Islet of Langerhans (tissue), 1 donor: ENCODE measurements at regions not wholly inside any gene's neighbourhood (a gene's known extent, or its start where the extent isn't known, plus 50 kb on each side); places are given as distances from the start of the nearest gene placed in this dataset.

Experiments
- FAIRE-seq: peaks from one replicate; lab custom pipeline; 2011; peaks lifted over from hg19 to GRCh38; lab: Jason Lieb, UNC

DNA sequence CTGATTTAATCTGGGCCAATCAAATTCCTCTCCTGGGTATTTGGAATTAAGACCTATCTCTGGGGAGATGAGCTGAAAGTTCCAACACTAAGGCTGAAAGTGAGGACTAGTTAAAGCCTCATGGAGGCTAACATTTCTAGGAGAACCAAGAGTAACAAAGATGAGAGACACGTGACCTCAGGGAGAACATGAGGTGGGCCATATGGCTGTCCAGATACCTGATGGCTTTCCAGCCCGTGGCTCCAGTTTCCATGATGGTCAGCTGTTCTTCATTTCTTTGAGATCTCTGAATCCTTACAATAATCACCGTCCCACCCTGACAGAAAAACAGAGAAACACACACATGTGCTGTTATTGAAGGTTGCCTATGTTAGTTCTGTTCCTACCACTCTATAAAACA is 66.1 kb downstream of the LEPR start:
- FAIRE-seq: no peak

DNA sequence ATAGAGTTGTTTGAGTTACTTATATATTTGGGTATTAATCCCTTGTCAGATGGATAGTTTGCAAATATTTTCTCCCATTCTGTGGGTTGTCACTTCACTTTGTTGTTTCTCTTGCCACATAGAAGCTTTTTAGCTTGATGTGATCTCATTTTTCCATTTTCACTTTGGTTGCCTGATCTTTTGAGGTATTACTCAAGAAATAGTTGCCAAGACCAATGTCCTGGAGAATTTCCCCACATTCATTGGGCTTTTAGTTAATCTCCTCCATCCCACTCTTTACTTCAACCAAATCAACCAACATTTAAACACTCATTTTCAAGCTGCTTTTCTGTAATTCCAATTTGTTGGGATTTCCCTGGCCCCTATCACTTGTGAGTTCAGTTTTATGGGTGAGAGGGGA is 69.0 kb downstream of the LEPR start:
- FAIRE-seq: no peak

DNA sequence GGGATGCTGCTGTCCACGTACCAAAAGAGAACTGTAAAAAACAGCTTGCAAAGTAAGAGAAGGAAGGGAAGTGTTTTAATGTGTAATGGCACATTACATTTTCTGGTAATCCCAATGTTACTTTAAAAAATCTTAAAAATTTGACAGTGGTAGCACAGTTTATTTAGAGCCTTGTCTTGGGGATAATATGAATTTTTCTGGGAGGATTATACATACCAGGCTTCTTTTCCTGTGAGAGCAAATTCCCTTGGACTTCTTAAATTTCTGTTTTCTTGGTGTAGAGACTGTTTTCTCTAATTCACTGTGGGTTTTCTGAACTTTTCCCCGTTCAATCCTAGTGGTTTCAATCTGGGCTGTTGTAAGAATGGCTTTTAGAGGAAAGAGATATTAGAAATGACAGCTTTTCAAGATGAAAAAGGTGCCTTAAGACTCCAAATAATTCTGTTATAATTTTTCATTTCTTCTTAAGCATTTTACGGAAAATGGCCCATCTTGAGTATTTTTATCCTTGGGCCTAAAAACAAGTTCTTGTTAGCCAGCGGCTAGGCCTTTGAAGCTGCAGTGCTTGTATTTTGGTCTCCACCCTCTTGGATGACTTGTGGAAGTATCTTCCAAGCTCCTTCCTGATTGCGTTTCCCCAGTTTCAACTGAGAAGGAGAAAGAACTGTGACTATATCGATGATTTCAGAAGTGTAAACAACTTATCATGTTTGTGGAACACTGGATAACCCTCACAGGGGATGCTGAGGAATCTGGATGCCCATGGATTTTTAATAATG is 70.0 kb downstream of the LEPR start:
- no peak for FAIRE-seq

DNA sequence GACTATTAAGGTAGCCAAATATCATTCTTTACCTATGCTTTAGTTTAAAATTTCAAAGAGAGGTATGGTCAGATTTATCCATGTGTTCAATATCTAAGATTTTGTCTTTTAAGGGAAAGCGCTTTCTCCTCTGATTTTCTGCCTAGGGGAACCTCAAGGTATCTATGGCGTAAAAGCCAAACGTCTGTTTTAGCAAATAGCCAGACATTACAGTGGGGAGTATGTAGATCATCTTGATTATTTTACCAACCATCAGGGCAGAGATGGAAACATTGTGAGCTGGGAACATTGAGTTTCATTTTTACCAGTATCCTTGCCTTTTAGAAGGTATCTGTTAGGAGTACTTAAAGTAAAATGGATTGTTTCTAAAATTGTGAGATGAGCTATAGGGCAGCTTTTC is 71.0 kb downstream of the LEPR start:
- no peak for FAIRE-seq

DNA sequence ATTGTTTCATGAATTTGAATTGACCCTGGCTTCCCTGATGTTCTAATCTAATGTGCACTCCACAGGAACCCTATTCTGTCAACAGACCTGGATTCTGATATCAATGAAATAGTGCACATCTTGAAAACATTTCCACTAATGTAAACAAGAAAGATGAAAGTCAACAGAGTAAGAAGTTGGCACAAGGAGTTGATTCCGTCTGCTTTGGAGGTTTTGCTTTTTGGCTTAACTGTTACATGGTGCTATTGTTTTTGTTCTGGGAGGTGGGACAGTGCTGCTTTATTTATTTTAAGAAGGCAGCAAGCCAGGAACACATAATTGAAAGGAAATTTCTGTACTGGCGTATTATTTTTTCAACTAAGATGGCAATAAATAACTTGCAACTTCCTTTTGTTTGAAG is 73.3 kb downstream of the LEPR start:
- FAIRE-seq: no peak

DNA sequence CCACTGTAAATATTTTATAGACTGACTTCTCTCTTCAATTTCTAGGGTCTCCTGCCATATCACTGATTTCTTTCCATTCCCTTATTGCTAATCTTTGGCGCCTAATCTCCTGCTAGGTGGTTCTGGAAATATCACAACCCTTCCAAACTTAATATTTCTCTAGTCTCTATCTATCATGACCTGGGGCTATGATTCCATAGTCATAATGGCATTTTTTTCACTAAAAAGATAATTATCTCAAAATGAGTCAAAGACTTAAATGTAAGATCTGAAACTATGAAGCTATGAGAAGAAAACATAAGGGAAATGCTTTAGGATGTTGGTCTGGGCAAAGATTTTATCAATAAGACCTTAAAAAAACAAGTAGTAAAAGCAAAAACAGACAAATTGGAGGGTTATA is 74.2 kb downstream of the LEPR start:
- no peak for FAIRE-seq

DNA sequence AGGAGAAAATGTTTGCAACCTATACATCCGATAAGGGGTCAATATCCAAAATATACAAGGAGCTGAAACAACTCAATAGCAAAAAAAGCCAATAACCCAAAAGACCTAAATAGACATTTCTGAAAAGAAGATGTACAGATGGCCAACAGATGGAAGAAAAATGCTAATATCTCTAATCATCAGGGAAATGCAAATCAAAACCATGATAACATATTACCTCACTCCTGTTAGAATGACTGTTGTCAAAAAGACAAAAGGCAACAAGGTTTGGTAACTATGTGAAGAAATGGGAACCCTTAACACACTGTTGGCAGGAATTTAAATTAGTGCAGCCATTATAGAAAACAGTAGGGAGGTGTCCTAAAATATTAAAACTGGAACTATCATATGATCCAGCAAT is 74.7 kb downstream of the LEPR start:
- FAIRE-seq: no peak

DNA sequence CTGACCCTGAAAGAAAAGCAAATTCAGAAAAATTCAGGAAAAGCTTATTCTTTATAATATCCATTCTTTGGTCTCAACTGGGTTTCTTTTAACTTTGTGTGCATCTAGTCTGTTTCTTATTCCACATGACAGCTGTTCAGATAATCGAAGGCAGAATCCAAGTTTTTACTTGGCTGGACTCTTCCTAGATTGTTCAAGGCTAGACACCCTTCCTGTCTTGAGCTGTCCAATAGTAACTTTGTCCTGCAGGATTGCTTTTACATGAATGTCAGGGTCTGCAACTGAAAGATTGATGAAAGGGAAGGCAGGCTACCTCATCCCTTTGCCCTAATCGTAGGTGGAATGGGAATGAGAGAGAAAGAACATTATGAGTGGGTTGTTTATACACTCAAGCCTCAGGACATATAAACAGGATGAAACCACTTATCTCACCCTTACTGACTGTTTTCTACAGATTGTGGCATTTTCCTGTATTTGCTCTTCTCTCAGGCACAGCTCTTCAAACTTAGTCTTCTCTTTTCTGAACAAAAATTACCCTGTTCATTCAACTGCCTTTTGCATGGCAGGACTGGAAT is 76.9 kb downstream of the LEPR start:
- FAIRE-seq: no peak

DNA sequence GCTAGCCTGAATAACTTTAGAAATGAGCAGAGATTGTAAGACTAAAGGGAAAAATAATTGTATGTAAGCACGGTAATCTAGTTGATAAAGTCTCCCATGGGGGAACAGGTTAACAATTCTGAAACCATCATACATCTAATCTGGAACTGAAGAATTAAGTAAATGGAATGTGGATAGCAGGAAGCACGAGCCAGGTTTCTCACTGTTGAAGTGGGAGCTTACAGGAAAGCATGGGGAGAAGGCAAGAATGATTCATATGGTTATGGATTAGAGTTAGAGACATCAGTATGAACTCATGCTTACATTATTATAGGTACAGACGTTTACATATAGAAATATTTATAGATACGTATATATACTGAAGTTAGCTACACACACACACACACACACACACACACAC is 83.0 kb downstream of the LEPR start:
- no peak for FAIRE-seq

DNA sequence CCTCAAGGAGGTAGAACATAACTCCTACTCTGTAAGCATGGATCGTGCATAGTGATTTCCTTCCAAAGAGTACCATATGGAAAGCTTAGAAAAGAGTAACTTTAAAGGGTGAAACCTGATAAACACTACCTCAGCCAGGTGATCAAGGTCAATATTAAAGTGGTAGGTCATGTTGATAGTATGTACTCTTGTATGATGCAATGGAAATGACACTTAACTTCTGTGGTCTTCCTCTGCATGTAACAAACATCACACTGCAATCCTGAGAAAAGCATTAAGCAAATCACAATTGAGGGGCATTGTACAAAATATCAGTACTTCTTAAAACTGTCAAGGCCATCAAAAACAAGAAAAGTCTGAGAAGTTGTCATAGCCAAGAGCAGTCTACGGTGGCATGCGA is 83.8 kb downstream of the LEPR start:
- no peak for FAIRE-seq

DNA sequence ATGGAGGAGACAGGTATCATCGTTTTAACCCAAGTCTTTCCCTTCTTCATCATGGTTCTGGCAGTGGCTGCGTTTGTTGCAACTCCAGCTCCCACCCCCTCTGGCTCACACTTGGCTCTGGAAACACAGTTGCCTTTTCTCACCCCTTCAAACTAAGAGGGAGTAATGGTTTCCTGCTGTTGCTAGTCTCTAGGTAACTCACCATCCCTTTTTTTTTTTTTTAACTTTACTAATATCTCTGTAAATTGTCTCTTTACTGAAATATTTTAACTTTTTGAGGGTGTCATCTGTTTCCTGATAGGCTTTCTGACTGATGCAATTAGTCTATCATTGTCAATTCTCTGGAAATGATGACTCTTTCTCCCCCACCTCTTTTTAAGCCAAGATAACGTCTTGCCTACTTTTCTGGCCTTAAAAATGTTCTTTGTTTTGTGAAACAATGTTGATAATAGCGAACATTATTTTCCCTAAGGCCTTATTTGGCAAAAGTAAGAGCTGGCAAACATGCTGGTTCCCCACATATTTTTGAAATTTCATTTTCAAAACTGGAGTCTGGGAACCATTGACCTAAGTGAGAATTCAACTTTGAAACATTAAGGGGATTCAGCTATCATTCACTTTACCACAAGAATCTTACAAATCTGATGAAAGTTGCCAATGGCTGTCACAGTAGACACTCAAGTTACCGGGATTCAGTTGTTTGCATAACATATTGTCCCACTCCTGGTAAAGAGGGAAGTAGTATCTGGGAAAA is 85.3 kb downstream of the LEPR start:
- no peak for FAIRE-seq

DNA sequence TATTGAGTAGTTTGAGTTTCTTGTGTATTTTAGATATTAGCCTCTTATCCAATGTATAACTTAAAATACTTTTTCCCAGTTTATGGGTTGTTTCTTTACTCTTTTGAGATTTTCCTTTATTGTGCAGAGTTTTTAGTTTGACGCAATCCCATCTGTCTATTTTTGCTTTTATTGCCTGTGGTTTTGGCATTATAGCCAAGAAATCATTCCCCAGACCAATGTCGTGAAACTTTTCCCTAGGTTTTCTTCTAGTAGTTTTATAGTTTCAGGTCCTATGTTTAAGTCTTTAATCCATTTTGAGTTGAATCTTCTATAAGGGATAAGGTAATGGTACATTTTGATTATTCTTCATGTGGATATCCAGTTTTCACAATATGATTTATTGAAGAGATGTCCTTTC is 87.6 kb downstream of the LEPR start:
- FAIRE-seq: no peak

DNA sequence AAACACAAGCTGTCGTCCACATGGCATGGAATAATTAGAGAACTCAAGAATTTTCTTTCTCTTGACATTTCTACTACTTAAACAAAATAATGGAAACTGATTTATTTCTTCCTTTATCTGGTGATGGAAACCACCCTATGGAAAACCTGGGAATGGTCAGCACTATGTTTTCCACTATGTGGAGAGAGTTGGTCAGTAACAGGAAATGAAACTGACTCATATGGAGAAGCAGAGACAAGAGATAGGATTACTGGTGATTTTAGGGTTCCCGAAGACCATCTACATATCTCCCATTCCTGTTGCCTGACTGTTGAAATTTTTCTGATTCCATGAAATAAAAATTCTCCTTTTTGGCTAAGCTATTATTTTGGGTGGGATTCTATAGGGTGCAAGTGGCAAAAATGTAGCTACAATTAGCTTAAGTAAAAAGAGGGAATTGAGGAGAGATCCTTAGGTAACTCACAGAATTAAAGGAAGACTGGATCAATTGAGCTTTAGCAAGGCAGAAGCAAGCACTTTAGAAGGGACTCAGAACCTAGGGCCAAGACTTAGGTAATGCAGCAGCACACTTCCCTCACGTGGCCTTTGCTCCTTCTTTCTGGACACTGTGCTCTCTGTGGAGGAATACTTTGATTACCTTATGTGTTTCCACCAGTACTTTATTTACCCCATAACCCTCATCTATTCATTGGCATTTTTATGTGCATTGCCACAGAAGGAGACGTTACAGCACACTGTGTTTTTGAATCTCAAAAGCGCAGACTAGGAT is 89.6 kb downstream of the LEPR start:
- FAIRE-seq: no peak

DNA sequence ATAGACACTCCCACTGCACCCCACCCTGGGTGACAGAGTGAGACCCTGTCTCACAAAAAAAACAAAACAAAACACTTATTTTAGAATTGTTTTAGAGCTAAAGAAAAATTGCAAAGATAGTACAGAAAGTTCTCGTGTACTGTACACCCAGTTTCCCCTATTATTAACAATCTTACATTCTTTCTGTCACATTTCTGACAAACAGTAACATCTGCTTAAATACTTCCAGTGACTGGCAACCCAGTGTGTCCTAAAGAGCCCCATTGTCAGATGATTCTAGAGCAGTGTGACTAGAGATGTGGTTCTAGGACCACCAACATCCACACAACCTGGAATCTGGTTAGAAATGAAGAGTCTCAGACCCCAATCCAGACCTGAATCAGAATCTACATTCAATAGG is 90.5 kb downstream of the LEPR start:
- no peak for FAIRE-seq

DNA sequence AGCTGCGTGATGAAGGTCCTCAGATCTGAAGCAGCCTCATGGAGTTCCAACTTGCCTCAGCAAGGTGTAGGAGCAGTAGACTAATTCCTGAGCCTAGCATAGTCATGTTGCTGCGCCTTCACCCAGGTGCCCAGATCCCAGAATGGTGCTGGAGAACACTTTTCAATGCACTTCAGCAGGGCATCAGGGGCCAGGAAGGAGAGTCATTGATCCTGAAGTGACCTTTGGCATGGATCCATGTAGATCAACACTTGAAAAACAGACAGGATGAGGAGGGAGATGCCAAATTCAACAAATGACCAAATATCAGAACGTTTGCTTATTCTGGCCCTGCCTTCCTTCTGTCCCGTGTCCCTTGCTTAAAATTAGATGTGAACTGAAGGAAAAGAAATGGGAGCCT is 91.9 kb downstream of the LEPR start:
- FAIRE-seq: no peak

DNA sequence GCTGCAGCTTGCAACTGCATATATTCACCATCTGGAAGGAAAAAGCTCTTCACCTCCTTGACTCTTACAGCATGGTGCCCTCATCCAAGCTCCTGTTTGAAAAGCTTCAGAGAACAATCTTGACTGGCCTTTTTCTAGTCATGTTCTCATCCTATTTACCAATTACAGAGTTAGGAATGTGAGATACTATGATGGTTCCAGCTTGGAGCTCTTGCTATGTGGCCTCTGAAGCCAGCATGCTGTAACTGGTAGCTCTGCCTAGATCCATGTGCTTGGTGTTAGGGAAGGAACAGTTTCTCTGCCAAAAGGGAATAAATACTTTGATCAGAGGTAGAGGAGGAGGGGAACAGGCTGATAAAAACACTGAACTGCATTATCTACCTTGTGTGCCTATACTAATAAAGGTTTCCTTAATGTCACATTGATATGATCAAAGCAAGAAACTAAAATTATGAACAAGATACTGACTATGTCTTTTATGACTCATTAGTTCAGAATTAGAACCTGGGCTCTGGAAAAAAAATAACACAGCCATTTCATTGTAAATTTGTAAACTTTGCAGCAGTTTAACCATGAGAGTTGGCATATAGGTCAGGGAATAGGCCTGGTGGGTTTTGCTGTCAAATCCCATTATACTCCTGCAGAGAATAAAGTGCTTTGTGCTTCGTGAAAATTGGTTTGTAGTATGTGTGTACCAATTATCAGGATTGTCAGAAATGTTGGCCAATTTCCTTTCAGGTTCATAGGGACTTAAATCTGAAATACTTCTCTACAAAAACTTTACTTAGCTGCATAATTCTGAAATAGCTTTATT is 92.7 kb downstream of the LEPR start:
- FAIRE-seq: no peak

DNA sequence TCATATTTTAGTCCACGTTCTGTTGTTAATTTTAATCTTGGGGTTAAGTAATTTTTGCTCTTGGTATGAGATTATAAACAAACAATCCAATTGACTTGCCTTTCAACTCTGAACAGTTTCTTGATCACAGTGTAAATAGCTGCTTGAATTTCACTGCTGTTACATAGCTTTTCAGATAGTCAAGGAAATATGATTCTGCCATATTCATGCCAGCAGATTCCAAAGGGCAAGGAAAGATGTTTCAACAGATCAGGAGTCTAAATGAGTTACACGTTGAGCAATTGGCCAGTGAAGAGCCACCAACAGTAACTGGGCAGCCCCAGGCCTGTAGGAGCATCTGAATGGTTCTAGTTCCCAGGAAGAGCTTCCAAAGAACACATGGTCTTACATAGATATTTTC is 93.6 kb downstream of the LEPR start:
- no peak for FAIRE-seq

DNA sequence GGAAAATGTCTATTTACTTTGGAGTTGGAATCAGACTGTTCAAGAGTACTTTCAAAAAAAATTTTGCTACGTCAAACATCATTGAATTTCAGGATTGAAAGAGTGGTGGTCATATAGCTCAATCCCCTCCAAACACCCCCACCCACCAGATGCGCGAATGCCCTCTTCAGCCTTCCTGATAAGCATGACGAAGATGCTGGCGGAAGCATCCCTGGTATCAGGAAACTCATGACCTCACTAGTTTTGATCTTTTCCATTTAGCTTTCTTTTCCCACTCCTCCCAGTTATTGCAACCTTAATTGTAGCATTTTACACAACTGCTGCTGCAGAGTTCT is 104.4 kb downstream of the LEPR start:
- no peak for FAIRE-seq

DNA sequence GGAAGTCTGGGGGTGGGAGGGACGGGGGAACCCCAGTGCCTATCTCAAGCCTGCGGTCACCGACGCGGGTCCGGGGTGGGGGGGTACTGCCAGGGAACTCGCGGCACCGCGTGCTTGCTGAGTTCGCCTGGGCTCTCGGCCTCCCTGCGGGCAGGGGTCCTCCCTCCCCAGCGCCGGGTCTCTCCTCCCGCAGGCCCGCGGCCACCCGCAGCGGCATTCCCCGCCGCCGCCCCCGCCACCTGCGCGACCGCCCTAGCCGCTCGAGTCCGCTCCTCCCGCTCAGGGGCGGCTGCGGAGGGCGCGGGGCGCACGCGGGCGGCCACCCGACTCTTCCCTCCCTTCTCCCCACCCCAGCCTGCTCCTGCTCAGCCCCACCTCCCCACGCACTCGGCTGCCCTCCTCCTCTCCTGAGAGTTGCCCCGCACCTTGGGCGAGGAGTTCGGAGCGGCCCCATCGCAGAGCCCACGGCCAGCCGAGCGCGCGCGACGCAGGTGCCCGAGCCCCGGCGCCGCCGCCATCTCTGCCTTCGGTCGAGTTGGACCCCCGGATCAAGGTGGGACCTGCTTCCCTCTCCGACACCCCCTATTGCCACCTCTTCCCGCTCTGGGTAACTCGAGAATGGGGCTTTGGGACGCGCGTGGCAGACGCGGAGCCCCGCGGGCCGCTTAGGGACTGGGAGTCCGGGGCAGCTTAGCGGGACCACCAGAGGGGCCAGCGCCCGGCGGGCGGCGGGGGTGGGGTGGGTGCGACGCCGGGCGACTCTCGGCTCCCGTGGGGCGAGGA is 105.0 kb downstream of the LEPR start:
- no peak for FAIRE-seq

DNA sequence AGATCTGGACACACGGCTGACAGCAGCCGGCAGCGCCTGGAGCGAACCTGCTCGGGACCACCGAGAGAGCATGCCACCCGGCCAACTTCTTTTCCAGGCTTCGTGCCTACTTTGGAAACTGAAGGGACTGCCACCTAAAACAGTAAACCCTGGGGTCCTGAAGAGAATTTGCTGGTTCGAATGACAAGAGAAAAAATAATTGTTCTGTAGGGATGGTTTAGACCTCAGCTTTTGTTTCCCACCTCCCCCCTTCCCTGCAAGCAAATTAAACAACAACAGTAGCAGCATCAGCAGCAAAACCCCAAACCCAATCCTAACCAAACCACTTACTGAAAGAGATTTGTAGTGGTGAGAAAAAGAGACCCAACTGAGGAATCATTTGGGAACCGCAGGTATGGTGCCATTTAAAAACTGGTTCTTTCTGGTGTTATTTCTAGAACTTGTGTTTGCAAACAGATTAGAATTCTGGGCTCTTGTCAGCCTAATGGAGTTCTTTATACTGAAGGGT is 105.6 kb downstream of the LEPR start:
- FAIRE-seq: no peak

DNA sequence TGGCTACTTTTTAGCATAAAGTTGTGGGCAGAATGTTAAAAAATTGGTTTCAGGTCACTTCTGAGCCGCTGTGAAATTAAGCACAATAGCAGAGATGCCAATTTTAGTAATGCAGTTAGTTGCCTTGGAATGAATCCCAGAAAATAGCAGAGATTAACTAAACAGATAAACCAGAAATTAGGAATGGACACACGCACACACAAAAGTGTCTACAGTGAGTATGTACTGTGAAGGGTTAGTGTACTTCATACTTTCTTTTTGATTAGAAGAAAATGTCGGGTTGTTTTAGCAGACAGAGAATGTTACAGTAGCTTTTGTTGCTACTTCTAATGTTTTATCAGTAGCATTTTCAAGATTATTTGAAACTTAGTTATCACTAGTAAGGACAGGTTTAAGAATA is 106.7 kb downstream of the LEPR start:
- no peak for FAIRE-seq
